HEK293T (cell line): ENCODE measurements at regions not wholly inside any gene's neighbourhood (a gene's known extent, or its start where the extent isn't known, plus 50 kb on each side); places are given as distances from the start of the nearest gene placed in this dataset.

Experiments
- CTCF ChIA-PET: fragments of 350-600 bp; formaldehyde crosslinking; extraction: SDS; loops from one replicate; lab custom pipeline; 2021; ENCODE audit warnings: antibody characterized with exemption, inconsistent platforms; lab: Yijun Ruan, JAX
- POLR2A ChIA-PET: fragments of 350-600 bp; formaldehyde crosslinking; extraction: SDS; loops from one replicate; lab custom pipeline; 2020; ENCODE audit warnings: antibody characterized with exemption, inconsistent platforms; lab: Yijun Ruan, JAX
- DNase-seq: peaks from one replicate; pipeline ENCODE4 v3.0.0; 2012; ENCODE audit warnings: mixed read lengths; ENCODE audit errors: extremely low spot score
- ARNT ChIP-seq: fragments of 450-650 bp; IDR thresholded peaks from 2 replicates; pipeline ENCODE4 v1.6.1; 2017; ENCODE audit warnings: mild to moderate bottlenecking
- BHLHE40 ChIP-seq: fragments of 450-650 bp; IDR thresholded peaks from 2 replicates; pipeline ENCODE4 v1.6.1; 2016; ENCODE audit warnings: mild to moderate bottlenecking, moderate library complexity, borderline replicate concordance
- CTBP1 ChIP-seq: fragments of 450-650 bp; IDR thresholded peaks from 2 replicates; pipeline ENCODE4 v1.6.1; 2016; ENCODE audit warnings: borderline replicate concordance
- ELF4 ChIP-seq: fragments of 450-650 bp; IDR thresholded peaks from 2 replicates; pipeline ENCODE4 v1.6.1; 2017; ENCODE audit warnings: antibody characterized with exemption
- FOXA1 ChIP-seq: fragments of 450-650 bp; IDR thresholded peaks from 2 replicates; pipeline ENCODE4 v1.6.1; 2016; ENCODE audit warnings: mild to moderate bottlenecking
- FOXK2 ChIP-seq: fragments of 450-650 bp; IDR thresholded peaks from 2 replicates; pipeline ENCODE4 v1.6.1; 2016; ENCODE audit warnings: mild to moderate bottlenecking
- FOXM1 ChIP-seq: fragments of 450-650 bp; IDR thresholded peaks from 2 replicates; pipeline ENCODE4 v1.6.1; 2017; ENCODE audit warnings: mild to moderate bottlenecking, borderline replicate concordance
- HDGF ChIP-seq: fragments of 450-650 bp; IDR thresholded peaks from 2 replicates; pipeline ENCODE4 v1.6.1; 2017; ENCODE audit warnings: antibody characterized with exemption, borderline replicate concordance
- L3MBTL2 ChIP-seq: fragments of 450-650 bp; conservative IDR thresholded peaks from 2 replicates; pipeline ENCODE4 v1.6.1; 2016; ENCODE audit warnings: mild to moderate bottlenecking
- LEF1 ChIP-seq: fragments of 450-650 bp; IDR thresholded peaks from 2 replicates; pipeline ENCODE4 v1.6.1; 2017; ENCODE audit warnings: mild to moderate bottlenecking, borderline replicate concordance
- NFRKB ChIP-seq: fragments of 450-650 bp; IDR thresholded peaks from 2 replicates; pipeline ENCODE4 v1.6.1; 2016; ENCODE audit warnings: mild to moderate bottlenecking, moderate library complexity
- SP1 ChIP-seq: fragments of 450-650 bp; IDR thresholded peaks from 2 replicates; pipeline ENCODE4 v1.6.1; 2017
- SUZ12 ChIP-seq: fragments of 450-650 bp; IDR thresholded peaks from 2 replicates; pipeline ENCODE4 v1.6.1; 2016; ENCODE audit warnings: mild to moderate bottlenecking
- TARDBP ChIP-seq: fragments of 450-650 bp; IDR thresholded peaks from 2 replicates; pipeline ENCODE4 v1.6.1; 2016
- ZNF384 ChIP-seq: fragments of 450-650 bp; IDR thresholded peaks from 2 replicates; pipeline ENCODE4 v1.6.1; 2016
- TF ChIP-seq, protein P1 (sequence below): fragments of 450-650 bp; IDR thresholded peaks from 2 replicates; pipeline ENCODE4 v1.6.1; 2016

DNA sequence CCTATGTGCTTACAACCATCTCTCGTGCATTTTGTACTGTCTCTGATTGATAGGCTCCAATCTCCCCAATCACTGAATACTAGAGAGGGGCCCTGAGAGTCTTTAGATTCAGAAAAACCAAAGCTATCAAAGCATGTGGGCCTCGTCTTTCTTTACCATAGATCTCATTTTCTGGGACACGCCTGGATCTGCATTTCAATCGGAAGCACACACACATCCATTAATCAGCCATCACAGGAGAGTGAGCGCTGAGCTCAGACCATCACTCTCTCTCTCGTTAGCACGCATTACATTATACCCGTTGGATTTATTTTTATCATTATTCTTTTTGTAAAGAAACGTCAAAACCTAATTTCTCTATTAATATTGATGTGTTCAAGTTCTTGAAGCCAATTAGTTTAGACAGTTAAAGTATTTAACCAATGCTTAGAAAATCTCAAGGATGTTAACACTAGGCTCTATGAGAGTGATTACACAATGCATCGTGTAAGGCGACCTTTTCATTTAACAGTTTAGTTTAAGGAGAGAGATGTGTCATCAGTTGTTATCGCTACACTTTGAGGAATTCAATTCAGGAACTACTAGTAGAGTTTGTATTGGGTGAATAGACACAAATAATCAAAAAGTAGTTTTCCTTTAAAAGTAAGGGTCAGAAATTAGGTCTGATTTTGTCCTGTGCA, 650.7 kb downstream of the CDH8 start:
- POLR2A ChIA-PET = no interaction called here
- TF ChIP-seq FOXK2 (no peak), CTBP1 (no peak), ELF4 (no peak), ZNF384 (no peak), SUZ12 (no peak), BHLHE40 (no peak), ARNT (no peak), SP1 (no peak), FOXA1 (no peak), NFRKB (no peak), L3MBTL2 (no peak), TARDBP (no peak), LEF1 (no peak), FOXM1 (no peak), HDGF (no peak)
- TF ChIP-seq, protein P1, sequence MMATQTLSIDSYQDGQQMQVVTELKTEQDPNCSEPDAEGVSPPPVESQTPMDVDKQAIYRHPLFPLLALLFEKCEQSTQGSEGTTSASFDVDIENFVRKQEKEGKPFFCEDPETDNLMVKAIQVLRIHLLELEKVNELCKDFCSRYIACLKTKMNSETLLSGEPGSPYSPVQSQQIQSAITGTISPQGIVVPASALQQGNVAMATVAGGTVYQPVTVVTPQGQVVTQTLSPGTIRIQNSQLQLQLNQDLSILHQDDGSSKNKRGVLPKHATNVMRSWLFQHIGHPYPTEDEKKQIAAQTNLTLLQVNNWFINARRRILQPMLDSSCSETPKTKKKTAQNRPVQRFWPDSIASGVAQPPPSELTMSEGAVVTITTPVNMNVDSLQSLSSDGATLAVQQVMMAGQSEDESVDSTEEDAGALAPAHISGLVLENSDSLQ = no peak
- no peak for DNase-seq
- CTCF ChIA-PET = no interaction called here

DNA sequence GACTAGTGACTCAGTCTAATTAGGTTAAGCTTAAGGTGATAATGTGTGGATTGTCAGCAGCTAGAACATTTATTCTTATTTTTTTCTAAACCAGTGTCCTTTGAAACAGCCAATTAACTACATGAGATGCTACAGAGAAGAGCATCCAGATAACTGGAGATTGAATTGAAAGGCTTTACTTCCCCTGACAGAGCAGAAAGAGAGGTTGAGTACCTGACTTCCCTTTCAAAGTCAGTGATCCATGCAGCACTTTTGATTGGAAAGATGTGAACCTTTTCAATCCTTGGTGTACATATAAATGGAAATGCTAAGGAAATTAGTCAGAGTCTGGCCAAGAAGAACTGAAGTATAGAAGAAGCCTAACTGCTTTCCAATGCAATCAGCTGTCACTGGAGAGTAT, 653.8 kb downstream of the CDH8 start:
- POLR2A ChIA-PET = no interaction called here
- DNase-seq = no peak
- CTCF ChIA-PET = no interaction called here
- no peak for TF ChIP-seq NFRKB
- no peak for TF ChIP-seq SUZ12
- no peak for TF ChIP-seq FOXM1
- no peak for TF ChIP-seq HDGF
- TF ChIP-seq FOXA1 = no peak
- TF ChIP-seq, protein P1 = no peak
- no peak for TF ChIP-seq ARNT
- no peak for TF ChIP-seq SP1
- no peak for TF ChIP-seq CTBP1
- TF ChIP-seq FOXK2 = no peak
- no peak for TF ChIP-seq ELF4
- TF ChIP-seq L3MBTL2 = no peak
- no peak for TF ChIP-seq BHLHE40
- TF ChIP-seq TARDBP = no peak
- TF ChIP-seq ZNF384 = no peak
- no peak for TF ChIP-seq LEF1

DNA sequence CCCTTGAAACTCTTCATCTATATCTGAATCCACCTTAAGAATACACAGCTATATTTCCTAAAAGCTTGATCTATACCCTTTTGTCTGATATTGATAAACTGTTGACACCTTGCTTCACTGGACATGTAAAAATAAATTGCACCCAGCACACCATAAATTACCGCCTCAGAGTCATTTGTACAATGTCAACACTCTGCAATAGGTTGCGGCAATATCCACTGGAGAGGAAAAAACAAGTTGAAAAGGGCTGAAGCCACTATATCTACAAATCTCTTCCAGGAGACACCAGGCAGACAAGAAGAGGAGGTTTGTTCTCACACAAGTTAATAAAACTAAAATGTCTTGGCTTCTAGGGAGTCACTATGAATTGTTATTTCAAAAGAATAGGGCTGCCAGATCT, 656.9 kb downstream of the CDH8 start:
- TF ChIP-seq ARNT (no peak), HDGF (no peak), SP1 (no peak), LEF1 (no peak), SUZ12 (no peak), TARDBP (no peak), FOXA1 (no peak), BHLHE40 (no peak), FOXK2 (no peak), ZNF384 (no peak), NFRKB (no peak), L3MBTL2 (no peak), FOXM1 (no peak), CTBP1 (no peak), ELF4 (no peak)
- TF ChIP-seq, protein P1 = no peak
- ChIA-PET POLR2A (no interaction called here), CTCF (no interaction called here)
- DNase-seq = no peak

DNA sequence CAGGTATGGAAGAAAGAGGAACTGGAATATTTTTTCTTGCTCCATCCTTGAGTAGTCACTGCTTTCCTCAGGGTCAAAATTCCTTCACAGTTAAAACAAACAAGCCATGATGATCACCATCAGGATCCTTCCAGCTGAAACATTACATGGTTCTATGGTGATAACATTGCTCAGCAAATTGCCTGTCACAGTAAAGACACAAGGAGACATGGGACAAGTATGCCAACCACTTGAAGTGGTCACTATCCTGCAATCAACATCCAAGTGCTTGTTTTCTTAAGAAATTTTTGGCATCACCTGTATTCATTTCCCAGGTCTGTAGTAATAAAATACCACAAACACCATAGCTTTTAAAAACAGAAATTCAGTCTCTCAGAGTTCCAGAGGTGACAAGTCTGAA, 662.2 kb downstream of the CDH8 start:
- ChIA-PET POLR2A (no interaction called here), CTCF (no interaction called here)
- TF ChIP-seq ARNT (no peak), ELF4 (no peak), SP1 (no peak), L3MBTL2 (no peak), NFRKB (no peak), TARDBP (no peak), ZNF384 (no peak), SUZ12 (no peak), FOXM1 (no peak)
- TF ChIP-seq, protein P1 = no peak
- no peak for DNase-seq

DNA sequence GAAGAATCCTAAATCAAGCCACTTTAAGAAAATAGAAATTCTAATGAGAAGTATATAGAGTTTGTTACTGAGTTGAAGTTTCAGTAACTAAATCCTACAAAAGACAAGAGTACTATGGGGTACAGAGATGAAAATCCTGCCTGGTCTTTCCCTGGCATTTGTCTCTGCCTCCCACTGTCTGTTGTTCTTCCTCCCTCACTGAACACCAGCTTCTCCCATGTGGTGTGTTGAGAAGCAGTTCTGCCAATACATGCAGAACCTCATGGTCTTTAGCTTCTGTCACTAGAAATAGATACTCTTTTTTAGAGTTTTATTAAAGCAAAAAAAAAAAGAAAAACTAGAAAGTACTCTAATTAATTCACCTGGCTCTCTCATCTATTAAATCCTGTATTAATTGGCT, 664.4 kb downstream of the CDH8 start:
- no peak for TF ChIP-seq FOXA1
- no peak for TF ChIP-seq NFRKB
- TF ChIP-seq LEF1 = no peak
- no peak for TF ChIP-seq SP1
- TF ChIP-seq L3MBTL2 = no peak
- no peak for TF ChIP-seq ARNT
- TF ChIP-seq TARDBP = no peak
- no peak for TF ChIP-seq BHLHE40
- no peak for TF ChIP-seq FOXM1
- no peak for TF ChIP-seq FOXK2
- no peak for TF ChIP-seq SUZ12
- TF ChIP-seq HDGF = no peak
- TF ChIP-seq, protein P1 = no peak
- no peak for TF ChIP-seq CTBP1
- ChIA-PET POLR2A (no interaction called here), CTCF (interaction anchor here (0.9 kb wide), 1 partner anchor 772 kb away, joined by 3 read pairs; no protein-coding TSS in a partner anchor)
- DNase-seq = no peak
